Bronchial epithelial cell (primary cell): ENCODE measurements at regions not wholly inside any gene's neighbourhood (a gene's known extent, or its start where the extent isn't known, plus 50 kb on each side); places are given as distances from the start of the nearest gene placed in this dataset.
A peak's percentile ranks its signal among the peaks of the same experiment; 100 is the strongest.

Experiments
- DNase-seq: peaks from one replicate; pipeline ENCODE4 v3.0.0-alpha.2; 2010; ENCODE audit warnings: low read depth
- FAIRE-seq: peaks from 2 replicates; lab custom pipeline; 2011; peaks lifted over from hg19 to GRCh38; lab: Jason Lieb, UNC
- H3K27me3 ChIP-seq: 2 replicates; pipeline ENCODE4 v1.5.1; 2011; ENCODE audit warnings: low read length; ENCODE audit not compliant: control insufficient read depth, insufficient read depth
- H3K36me3 ChIP-seq: 2 replicates; pipeline ENCODE4 v1.5.1; 2011; ENCODE audit warnings: low read length; ENCODE audit not compliant: control insufficient read depth, insufficient read depth
- H3K4me3 ChIP-seq: 2 replicates; pipeline ENCODE4 v1.5.1; 2011; ENCODE audit warnings: mild to moderate bottlenecking, low read depth, low read length, control low read depth
- CTCF ChIP-seq: IDR thresholded peaks from 2 replicates; pipeline ENCODE4 v1.5.1; 2011; ENCODE audit warnings: mild to moderate bottlenecking, moderate library complexity, low read length, control low read depth, inconsistent platforms; ENCODE audit not compliant: insufficient read depth, severe bottlenecking

- no peaks in the 10 kb centered on the region for H3K27me3 ChIP-seq
- DNase-seq (no peak), FAIRE-seq (no peak)
- no peak overlapping the region for H3K4me3 ChIP-seq
- TF ChIP-seq CTCF: no peak
- no peaks in the 10 kb centered on the region for H3K36me3 ChIP-seq
Observed at GRCh38 chr13:83211301-83211700, 671.0 kb downstream of the SLITRK1 start.

DNA sequence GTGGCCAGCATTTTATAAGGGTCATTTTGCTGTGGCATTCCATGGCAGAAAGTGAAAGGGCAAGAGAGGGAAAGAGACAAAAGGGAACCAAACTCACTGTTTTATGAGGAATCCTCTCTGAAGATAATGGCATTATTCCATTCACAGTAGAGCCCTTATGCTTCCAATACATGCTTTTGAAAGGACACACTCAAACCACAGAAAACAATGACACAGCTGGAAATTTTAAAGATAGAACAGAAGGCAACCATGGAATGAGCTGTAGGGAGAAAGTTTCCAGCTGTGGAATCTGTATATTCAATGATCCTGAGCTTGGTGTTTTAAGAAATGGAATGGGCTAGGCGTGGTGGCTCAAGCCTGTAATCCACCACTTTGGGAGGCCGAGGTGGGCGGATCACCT lies 677.4 kb downstream of the SLITRK1 start:
- TF ChIP-seq CTCF: no peak
- FAIRE-seq (no peak), DNase-seq (no peak)
- Histone ChIP-seq H3K27me3 (no peaks in the 10 kb centered on the region), H3K36me3 (no peaks in the 10 kb centered on the region), H3K4me3 (no peak overlapping the region)

GRCh38 chr13:83201506-83201905 lies 680.8 kb downstream of the SLITRK1 start:
- FAIRE-seq: no peak
- Histone ChIP-seq H3K4me3 (no peak overlapping the region), H3K36me3 (no peaks in the 10 kb centered on the region), H3K27me3 (no peaks in the 10 kb centered on the region)
- TF ChIP-seq CTCF: no peak
- DNase-seq: no peak

DNA sequence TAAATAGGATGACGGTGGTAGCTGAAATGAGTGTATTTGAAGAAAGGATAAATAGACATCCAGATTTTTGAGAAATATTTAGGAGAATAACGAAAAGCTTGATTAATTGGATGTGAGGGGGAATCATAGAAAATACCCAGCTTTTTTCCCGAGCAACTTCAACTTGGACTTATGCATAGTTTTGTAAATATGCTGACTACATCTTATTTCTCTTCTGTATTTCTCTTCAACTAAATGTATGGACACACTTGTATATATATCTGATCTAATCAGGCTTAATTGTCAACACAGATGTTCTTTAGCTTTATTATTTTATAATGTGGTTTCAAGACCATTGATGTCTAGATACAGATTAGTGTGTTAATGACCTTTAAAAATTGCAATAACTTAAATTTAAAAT lies 685.0 kb downstream of the SLITRK1 start:
- H3K36me3 ChIP-seq: no peaks in the 10 kb centered on the region
- no peak overlapping the region for H3K4me3 ChIP-seq
- DNase-seq (no peak), FAIRE-seq (no peak)
- no peak for TF ChIP-seq CTCF
- no peaks in the 10 kb centered on the region for H3K27me3 ChIP-seq

DNA sequence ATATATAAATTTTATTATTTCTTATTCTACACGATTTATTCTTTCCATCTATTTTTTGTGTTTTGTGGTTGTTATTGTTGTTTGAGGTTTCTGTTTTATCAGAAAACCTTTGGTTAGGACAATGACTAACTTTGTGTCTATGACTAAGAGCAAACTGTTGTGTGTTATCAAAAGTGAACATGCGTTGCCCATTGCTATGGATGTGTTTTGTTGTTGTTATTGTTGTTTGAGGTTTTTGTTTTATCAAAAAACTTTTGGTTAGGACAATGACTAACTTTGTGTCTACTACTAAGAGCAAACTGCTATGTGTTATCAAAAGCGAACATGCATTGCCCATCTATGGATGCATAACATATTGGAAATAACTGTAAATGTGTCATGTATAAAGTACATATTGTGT lies 692.3 kb downstream of the SLITRK1 start:
- no peak for FAIRE-seq
- no peaks in the 10 kb centered on the region for H3K36me3 ChIP-seq
- DNase-seq: no peak
- no peak overlapping the region for H3K4me3 ChIP-seq
- no peaks in the 10 kb centered on the region for H3K27me3 ChIP-seq
- no peak for TF ChIP-seq CTCF

- Histone ChIP-seq H3K36me3 (no peaks in the 10 kb centered on the region), H3K27me3 (no peaks in the 10 kb centered on the region), H3K4me3 (no peak overlapping the region)
- TF ChIP-seq CTCF: no peak
- FAIRE-seq (no peak), DNase-seq (peak; percentile 8)
Observed at GRCh38 chr13:83184819-83185218, 697.5 kb downstream of the SLITRK1 start.
